Fibroblast of mammary gland (primary cell): ENCODE measurements at regions not wholly inside any gene's neighbourhood (a gene's known extent, or its start where the extent isn't known, plus 50 kb on each side); places are given as distances from the start of the nearest gene placed in this dataset.
"Not testable (repeated sequence)": the region's sequence is repeated elsewhere in the genome, so short reads cannot be mapped to it uniquely, and the experiment has no call there.

Source experiments
- DNase-seq: peaks from one replicate; pipeline ENCODE4 v3.0.0-alpha.2; 2010; ENCODE audit warnings: low read depth
- H3K4me3 ChIP-seq: 2 replicates; pipeline ENCODE4 v1.5.1; 2011; ENCODE audit warnings: low read depth, mild to moderate bottlenecking, low read length, moderate library complexity; ENCODE audit not compliant: control insufficient read depth
- TF ChIP-seq, protein P1 (sequence below): conservative IDR thresholded peaks from 2 replicates; pipeline ENCODE4 v1.5.1; 2011; ENCODE audit warnings: low read depth, low read length, inconsistent platforms; ENCODE audit not compliant: control insufficient read depth, insufficient read depth

DNA sequence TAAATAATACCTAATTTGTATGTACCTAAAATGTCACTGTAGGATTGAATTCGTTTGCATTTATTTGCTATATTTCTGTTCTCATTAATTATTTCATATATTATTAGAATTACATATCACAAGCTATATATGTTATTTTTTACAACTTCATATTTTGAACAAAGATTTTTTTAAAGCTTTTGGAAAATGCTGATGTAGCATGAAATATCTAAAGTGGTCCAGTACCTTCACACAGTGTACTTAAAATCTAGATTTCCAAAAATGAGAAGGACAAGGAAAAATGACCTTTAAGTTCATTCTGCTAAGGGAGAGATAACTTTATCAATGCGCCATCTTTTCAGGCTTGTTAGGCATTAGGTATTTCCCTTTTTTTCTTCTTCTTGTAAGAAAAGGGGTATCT is 71.8 kb downstream of the LARP7 start:
- DNase-seq: no peak
- TF ChIP-seq, protein P1, sequence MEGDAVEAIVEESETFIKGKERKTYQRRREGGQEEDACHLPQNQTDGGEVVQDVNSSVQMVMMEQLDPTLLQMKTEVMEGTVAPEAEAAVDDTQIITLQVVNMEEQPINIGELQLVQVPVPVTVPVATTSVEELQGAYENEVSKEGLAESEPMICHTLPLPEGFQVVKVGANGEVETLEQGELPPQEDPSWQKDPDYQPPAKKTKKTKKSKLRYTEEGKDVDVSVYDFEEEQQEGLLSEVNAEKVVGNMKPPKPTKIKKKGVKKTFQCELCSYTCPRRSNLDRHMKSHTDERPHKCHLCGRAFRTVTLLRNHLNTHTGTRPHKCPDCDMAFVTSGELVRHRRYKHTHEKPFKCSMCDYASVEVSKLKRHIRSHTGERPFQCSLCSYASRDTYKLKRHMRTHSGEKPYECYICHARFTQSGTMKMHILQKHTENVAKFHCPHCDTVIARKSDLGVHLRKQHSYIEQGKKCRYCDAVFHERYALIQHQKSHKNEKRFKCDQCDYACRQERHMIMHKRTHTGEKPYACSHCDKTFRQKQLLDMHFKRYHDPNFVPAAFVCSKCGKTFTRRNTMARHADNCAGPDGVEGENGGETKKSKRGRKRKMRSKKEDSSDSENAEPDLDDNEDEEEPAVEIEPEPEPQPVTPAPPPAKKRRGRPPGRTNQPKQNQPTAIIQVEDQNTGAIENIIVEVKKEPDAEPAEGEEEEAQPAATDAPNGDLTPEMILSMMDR: no peak

DNA sequence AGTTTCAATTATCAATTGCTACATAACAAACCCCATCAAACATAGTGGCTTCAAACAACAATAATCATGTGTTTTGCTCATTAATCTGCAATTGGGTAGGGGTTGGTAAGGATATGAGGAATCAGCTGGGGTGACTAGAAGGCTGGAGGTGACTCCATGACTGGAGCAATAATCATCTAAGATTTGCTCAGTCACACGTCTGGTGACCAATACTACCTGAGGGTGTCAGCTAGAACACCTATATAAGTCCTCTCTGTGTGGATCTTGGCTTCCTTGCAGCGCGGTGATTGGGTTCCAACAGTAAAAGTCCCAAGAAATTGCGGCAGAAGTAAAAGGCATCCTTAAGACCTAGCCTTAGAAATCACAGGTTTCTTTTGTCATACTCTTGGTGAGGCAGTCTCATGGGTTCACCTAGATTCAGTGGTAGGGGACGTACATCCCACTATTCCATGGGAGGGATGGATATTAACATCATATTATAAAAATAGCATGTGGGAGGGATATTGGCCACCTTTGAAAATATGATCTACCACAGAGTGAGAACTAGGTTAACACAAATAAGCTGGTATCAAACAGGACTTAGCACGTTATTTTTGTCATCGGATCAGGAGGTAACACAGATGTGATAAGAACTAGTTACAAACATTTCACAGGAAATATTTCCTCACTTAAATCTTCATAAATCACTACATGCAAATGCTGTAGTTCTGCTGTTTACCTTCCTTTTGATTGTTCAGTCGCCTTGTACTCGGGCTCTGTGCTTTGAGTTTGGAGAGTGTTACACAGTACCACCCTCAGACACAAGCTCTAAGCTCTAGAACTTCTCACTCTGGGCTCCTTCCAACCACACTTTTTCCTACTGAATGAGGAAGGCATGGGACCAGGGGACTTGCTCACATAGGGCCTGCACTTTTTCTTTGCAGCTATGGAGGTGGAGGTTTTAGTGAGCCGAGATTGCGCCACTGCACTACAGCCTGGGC is 78.3 kb downstream of the LARP7 start:
- no peak for DNase-seq
- TF ChIP-seq, protein P1: no peak
- H3K4me3 ChIP-seq: no peak overlapping the region

More for the DNA sequence above, 71.8 kb downstream of the LARP7 start:
- no peak overlapping the region for H3K4me3 ChIP-seq

DNA sequence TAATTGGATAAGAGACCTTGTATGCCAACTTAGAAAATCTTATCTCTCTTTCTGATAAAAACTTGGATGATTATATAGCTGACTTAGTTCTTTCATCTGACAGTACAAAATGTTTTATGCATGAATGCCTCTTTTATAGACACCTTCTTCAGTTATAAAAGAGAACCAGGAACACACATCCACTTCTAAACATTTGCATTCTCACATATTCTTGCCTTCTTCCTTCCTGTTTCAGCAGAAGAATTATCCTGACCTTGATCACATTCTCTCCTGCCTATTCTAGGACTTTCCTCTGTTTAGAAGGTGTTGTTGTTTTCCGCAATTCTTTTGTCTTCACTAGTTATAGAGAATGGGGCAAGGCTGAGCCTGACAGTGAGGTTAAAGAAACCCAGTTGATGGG is 80.9 kb downstream of the LARP7 start:
- H3K4me3 ChIP-seq: no peak overlapping the region
- DNase-seq: no peak
- TF ChIP-seq, protein P1: no peak

DNA sequence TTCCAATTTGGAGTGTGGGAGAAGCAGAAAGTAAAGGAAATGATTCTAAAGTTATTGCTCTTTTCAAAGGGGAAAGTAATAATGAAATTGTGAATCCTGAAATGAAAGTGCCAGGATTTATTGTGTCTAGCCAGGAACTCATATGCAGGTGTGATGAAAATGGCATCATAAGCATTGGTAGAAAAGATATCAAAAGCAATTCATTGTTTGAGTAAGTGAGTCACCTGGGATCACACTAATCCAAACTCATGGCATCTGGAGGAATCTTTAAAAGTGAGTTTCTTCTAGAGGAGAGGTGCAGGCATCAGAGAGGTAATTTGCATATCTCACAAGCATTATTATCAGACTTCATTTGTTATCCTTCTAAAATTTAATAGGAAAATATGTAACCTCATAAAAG is 84.7 kb downstream of the LARP7 start:
- no peak for DNase-seq
- TF ChIP-seq, protein P1: no peak
- no peak overlapping the region for H3K4me3 ChIP-seq

DNA sequence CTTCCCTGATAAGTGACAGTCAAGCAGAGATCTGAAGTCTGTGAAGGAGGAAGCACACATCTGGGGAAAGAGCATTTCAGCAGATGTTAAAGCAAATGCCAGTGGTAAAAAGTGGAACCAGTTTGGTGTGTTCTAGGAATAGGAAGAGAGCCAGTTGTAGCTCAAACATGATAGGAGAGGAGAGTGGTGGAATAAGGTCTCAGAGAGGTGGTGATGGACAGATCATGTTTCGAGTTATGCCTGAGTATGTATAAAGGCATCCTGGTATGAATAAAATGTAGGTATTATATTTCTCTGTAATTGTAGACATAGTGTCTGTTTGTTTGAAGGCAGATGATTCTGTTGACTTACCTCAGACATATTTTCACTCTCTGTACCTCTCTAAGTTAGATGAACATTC is 89.1 kb downstream of the LARP7 start:
- TF ChIP-seq, protein P1: no peak
- no peak overlapping the region for H3K4me3 ChIP-seq
- DNase-seq: no peak

DNA sequence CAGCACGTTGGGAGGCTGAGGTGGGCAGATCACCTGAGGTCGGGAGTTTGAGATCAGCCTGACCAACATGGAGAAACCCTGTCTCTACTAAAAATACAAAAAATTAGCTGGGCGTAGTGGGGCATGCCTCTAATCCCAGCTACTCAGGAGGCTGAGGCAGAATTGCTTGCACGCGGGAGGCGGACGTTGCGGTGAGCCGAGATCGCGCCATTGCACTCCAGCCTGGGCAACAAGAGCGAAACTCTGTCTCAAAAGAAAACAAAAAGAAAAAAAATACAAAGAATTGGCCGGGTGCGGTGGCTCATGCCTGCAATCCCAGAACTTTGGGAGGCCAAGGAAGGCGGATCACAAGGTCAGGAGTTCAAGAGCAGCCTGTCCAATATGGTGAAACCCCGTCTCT is 90.8 kb downstream of the LARP7 start:
- H3K4me3 ChIP-seq, DNase-seq: not testable (repeated sequence)

DNA sequence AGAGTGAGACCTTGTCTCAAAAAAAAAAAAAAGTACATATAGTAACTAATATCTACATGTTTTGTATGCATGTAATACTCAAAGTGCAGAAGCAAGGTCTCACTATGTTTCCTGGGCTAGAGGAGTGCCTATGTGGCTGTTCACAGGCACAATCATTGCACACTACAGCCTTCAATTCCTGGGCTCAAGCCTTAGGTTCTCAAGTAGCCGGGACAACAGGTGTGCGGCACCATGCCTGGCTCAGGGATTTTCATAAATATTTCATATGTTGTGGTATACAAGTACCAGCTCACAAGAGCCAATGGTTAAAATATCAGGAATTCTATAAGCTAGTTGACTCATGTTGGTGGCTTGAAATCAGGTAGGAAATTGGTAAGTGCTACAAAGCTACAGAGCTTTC is 94.8 kb downstream of the LARP7 start:
- TF ChIP-seq, protein P1: no peak
- H3K4me3 ChIP-seq: no peak overlapping the region
- DNase-seq: no peak
